ENCODE measurements at regions not wholly inside any gene's neighbourhood (a gene's known extent, or its start where the extent isn't known, plus 50 kb on each side); places are given as distances from the start of the nearest gene placed in this dataset.
A peak's percentile ranks its signal among the peaks of the same experiment; 100 is the strongest.

- DNase-seq = peak; percentile 69
These were observed 57.5 kb upstream of the WDR1 start for GRCh38 chr4:10173754-10174749.

GRCh38 chr4:10173037-10173753 is 56.6 kb upstream of the WDR1 start:
- DNase-seq = peak; percentile 36

GRCh38 chr4:10172278-10172921 is 55.8 kb upstream of the WDR1 start:
- DNase-seq = no peak

- DNase-seq = no peak
These were observed 54.5 kb upstream of the WDR1 start for GRCh38 chr4:10171055-10171454.

- no peak for DNase-seq
These were observed 53.3 kb upstream of the WDR1 start for GRCh38 chr4:10169839-10170387.

GRCh38 chr4:10168151-10168550 is 51.6 kb upstream of the WDR1 start:
- no peak for DNase-seq

GRCh38 chr4:10167201-10167600 is 50.6 kb upstream of the WDR1 start:
- no peak for DNase-seq
